AG04450 (cell line): ENCODE measurements at regions not wholly inside any gene's neighbourhood (a gene's known extent, or its start where the extent isn't known, plus 50 kb on each side); places are given as distances from the start of the nearest gene placed in this dataset.
"Not testable (repeated sequence)": the region's sequence is repeated elsewhere in the genome, so short reads cannot be mapped to it uniquely, and the experiment has no call there.

Source experiments
- CTCF ChIA-PET: fragments of 300-600, 350-600 bp; formaldehyde crosslinking; extraction: SDS; loops from one replicate; lab custom pipeline; 2022; ENCODE audit warnings: antibody characterized with exemption, inconsistent platforms; lab: Charles Lee
- POLR2A ChIA-PET: fragments of 350-600 bp; formaldehyde crosslinking; extraction: SDS; loops from one replicate; lab custom pipeline; 2021; ENCODE audit warnings: antibody characterized with exemption, inconsistent platforms; lab: Yijun Ruan, JAX
- DNase-seq: peaks from one replicate; pipeline ENCODE4 v3.0.0-alpha.2; 2011; ENCODE audit warnings: low read depth, low spot score
- H3K27ac ChIP-seq: one replicate; pipeline ENCODE4 v1.5.1; 2012; ENCODE audit warnings: low read depth, low read length, control low read depth
- H3K27me3 ChIP-seq: one replicate; pipeline ENCODE4 v1.6.0; 2012; ENCODE audit warnings: low read length; ENCODE audit not compliant: control insufficient read depth, insufficient read depth
- H3K4me3 ChIP-seq: 2 replicates; pipeline ENCODE4 v1.5.1; 2011; ENCODE audit warnings: mild to moderate bottlenecking, low read depth, low read length, control low read depth
- H3K9me3 ChIP-seq: 2 replicates; pipeline ENCODE4 v1.5.1; 2012; ENCODE audit warnings: low read length; ENCODE audit not compliant: control insufficient read depth, insufficient read depth
- TF ChIP-seq, protein P1 (sequence below): IDR thresholded peaks from 2 replicates; pipeline ENCODE4 v1.5.1; 2011; ENCODE audit warnings: low read depth, low read length, control low read depth, inconsistent platforms

DNA sequence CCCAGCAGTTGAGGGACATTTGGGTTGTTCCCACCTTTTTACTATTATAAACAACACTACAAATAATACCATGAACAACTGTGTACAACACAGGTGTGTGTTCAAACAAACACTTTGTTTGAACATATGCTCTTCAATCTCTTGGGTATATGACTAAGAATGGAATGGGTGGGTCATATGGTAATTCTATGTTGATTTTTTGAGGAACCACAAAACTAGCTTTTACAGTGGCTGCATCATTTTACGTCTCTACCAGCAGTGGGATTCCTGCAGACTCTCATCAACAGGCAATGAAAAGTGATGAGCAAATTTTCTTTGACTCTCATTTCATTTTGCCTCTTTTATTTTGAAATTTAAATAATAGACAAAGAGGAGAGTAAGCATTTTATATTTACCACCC, 116.9 kb upstream of the KLF14 start:
- TF ChIP-seq, protein P1, sequence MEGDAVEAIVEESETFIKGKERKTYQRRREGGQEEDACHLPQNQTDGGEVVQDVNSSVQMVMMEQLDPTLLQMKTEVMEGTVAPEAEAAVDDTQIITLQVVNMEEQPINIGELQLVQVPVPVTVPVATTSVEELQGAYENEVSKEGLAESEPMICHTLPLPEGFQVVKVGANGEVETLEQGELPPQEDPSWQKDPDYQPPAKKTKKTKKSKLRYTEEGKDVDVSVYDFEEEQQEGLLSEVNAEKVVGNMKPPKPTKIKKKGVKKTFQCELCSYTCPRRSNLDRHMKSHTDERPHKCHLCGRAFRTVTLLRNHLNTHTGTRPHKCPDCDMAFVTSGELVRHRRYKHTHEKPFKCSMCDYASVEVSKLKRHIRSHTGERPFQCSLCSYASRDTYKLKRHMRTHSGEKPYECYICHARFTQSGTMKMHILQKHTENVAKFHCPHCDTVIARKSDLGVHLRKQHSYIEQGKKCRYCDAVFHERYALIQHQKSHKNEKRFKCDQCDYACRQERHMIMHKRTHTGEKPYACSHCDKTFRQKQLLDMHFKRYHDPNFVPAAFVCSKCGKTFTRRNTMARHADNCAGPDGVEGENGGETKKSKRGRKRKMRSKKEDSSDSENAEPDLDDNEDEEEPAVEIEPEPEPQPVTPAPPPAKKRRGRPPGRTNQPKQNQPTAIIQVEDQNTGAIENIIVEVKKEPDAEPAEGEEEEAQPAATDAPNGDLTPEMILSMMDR = no peak
- no peaks in the 10 kb centered on the region; the same call in 1 of the 2 replicates for H3K9me3 ChIP-seq
- DNase-seq = no peak
- no peak overlapping the region for H3K4me3 ChIP-seq
- POLR2A ChIA-PET = interaction anchor here (0.6 kb wide), 1 partner anchor 180 kb away, joined by 3 read pairs; no protein-coding TSS in a partner anchor
- CTCF ChIA-PET = interaction anchor here (0.9 to 1.3 kb wide), 2 partner anchors 19 to 189 kb away, joined by 5 to 6 read pairs; no protein-coding TSS in a partner anchor
- no peak overlapping the region for H3K27ac ChIP-seq
- H3K27me3 ChIP-seq = no peaks in the 10 kb centered on the region

DNA sequence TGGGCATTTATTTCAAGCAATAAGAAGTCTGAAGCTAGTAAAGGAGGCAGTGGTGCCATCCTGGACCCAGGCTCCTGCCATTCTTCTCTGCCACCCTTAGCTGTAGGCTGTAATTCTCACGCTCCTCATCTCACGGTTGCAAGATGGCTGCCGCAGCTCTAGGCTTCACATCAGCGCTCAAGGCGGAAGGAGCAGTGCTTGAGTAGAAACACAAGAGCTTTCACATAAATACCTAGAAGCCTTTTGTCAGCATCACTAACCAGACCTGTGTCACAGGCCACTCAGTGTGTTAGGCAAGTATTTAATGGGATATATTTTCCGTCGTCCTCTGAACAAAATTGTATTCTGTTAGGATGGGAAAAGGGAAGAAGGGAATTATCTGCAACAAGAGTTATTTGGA, 118.9 kb upstream of the KLF14 start:
- TF ChIP-seq, protein P1 = no peak
- CTCF ChIA-PET = interaction anchor here (1.0 kb wide), 1 partner anchor 21 kb away, joined by 5 read pairs; no protein-coding TSS in a partner anchor
- no peak overlapping the region for H3K4me3 ChIP-seq

DNA sequence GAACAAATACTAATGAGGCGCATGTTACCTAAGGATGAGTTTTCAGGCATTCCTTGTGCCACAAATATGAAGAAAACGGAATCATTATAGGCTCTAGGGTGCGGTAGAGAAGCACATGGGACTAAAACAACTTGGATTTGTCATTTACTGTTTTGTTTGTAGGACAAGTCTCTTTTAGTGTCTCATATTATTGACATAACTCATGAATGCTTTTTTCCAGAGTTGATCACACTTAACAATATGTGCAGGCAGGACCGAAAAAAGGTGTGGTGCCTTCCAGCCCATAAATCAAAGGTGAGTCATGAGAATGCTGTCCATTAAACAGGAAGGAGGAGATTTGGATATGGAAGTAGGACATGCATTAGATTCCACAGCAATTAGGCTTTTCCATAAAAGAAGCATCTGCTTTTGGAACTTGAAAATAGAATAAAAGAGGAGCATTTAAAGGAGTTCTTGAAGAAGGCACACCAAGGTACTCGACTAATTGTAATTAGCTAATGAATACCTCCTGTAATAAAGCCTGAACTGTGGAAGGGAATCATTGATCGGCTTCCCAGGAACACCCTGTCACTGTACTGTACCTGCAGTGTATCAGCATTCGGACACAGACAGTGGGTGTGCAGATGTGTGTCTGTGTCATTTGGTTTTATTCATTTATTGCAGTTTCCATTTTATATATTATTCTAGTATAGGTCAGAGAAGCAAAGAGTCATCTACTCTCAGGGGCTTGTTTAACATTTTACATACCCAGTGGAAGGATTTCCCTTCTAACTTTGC, 119.7 kb upstream of the KLF14 start:
- no peaks in the 10 kb centered on the region for H3K27me3 ChIP-seq
- DNase-seq = no peak
- TF ChIP-seq, protein P1 = no peak
- ChIA-PET CTCF (no interaction called here), POLR2A (no interaction called here)
- peaks cover 3% of the 10 kb centered on the region; the same call in 1 of the 2 replicates for H3K9me3 ChIP-seq
- no peak overlapping the region for H3K27ac ChIP-seq
- H3K4me3 ChIP-seq = no peak overlapping the region

More for the DNA sequence above, 118.9 kb upstream of the KLF14 start:
- peaks cover 3% of the 10 kb centered on the region; the same call in 1 of the 2 replicates for H3K9me3 ChIP-seq
- POLR2A ChIA-PET = no interaction called here
- H3K27me3 ChIP-seq = no peaks in the 10 kb centered on the region
- no peak overlapping the region for H3K27ac ChIP-seq
- no peak for DNase-seq

DNA sequence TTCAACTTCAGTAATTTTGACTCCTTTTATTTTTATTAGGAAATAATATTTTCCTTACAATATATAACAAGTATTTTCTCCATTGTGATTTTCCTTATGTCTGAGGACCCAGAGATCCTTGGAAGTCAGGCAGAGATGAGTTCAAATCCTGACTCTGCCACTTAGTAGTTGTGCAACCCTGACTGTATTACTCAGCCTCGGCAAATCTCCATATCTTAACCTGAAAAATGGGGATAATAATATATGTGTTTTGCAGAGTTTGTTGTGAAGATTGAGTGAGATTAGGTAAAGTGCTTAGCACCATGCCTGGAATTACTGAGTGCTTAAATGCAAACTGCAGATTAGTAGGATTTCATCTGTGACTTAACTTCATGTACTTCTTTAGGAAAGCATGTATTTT, 120.5 kb upstream of the KLF14 start:
- CTCF ChIA-PET = no interaction called here
- Histone ChIP-seq H3K4me3 (no peak overlapping the region), H3K27ac (no peak overlapping the region), H3K27me3 (no peaks in the 10 kb centered on the region), H3K9me3 (peaks cover 3% of the 10 kb centered on the region; the same call in 1 of the 2 replicates)
- TF ChIP-seq, protein P1 = no peak
- DNase-seq = no peak
- POLR2A ChIA-PET = no interaction called here

DNA sequence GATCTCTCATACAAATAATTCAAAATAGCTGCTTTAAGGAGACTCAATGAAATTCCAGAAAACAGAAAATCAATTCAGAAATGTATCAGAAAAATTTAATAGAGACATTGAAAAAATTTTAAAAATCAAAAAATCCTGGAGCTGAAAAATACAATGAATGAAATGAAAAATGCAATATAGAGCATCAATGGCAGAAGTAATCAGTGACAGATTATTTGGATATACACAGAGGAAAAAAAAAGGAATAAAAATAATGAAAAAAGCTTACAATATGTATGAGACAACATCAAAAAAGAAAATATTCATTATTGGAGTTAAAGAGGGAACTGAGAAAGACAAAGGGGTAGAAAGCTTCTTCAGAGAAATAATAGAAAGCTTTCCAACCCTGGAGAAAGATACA, 122.9 kb upstream of the KLF14 start:
- Histone ChIP-seq H3K4me3 (no peak overlapping the region), H3K9me3 (peaks cover 14% of the 10 kb centered on the region), H3K27me3 (no peaks in the 10 kb centered on the region), H3K27ac (no peak overlapping the region)
- ChIA-PET CTCF (interaction anchor here (1.5 kb wide), 1 partner anchor 25 kb away, joined by 4 read pairs; no protein-coding TSS in a partner anchor), POLR2A (no interaction called here)
- no peak for DNase-seq
- TF ChIP-seq, protein P1 = no peak

DNA sequence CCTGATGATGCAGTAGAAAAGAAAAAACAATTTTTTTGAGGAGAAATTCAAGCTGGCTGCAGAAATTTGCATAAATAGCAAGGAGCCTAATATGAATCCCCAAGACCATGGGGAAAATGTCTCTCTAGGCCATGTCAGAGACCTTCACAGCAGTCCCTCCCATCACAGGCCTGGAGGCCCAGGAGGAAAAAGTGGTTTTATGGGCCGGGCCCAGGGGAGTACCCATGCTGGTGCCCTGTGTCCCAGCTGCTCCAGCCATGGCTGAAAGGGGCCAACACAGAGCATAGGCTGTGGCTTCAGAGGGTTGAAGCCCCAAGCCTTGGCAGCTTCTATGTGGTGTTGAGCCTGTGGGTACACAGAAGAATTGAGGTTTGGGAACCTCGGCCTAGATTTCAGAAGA, 126.8 kb upstream of the KLF14 start:
- CTCF ChIA-PET = not testable (repeated sequence)

More for the DNA sequence above, 126.8 kb upstream of the KLF14 start:
- peaks cover 17% of the 10 kb centered on the region for H3K9me3 ChIP-seq
- H3K4me3 ChIP-seq, H3K27me3 ChIP-seq, H3K27ac ChIP-seq, DNase-seq, POLR2A ChIA-PET: not testable (repeated sequence)
